GM12878 (cell line): ENCODE measurements at regions not wholly inside any gene's neighbourhood (a gene's known extent, or its start where the extent isn't known, plus 50 kb on each side); places are given as distances from the start of the nearest gene placed in this dataset.

Source experiments
- ATAC-seq: fragments of 200-7000 bp; cut with Tn5 transposase; 3 replicates; pipeline ENCODE4 v1.9.1; 2020; ENCODE audit warnings: mild to moderate bottlenecking, moderate library complexity
- BruUV-seq: library from RNA; stranded (reverse); fragments of 400-500 nt; replicated peaks from 2 replicates; lab custom pipeline; 2021; lab: Mats Ljungman, UMichigan
- CTCF ChIA-PET: fragments of 300-600 bp; sonication (Branson Sonifier 250); formaldehyde crosslinking; extraction: SDS; loops from one replicate; lab custom pipeline; 2021; ENCODE audit warnings: inconsistent platforms; lab: Yijun Ruan, JAX
- POLR2A ChIA-PET: fragments of 350-600 bp; formaldehyde crosslinking; extraction: SDS; loops from one replicate; lab custom pipeline; 2021; ENCODE audit warnings: inconsistent platforms; lab: Charles Lee
- RAD21 ChIA-PET: fragments of 300-600 bp; sonication (Branson Sonifier 250); formaldehyde crosslinking; loops from one replicate; lab custom pipeline; 2023; ENCODE audit warnings: antibody characterized with exemption; ENCODE audit not compliant: unreplicated experiment; lab: Charles Lee
- SMC1A ChIA-PET: fragments of 300-600 bp; sonication (Branson Sonifier 250); formaldehyde crosslinking; loops from one replicate; lab custom pipeline; 2023; ENCODE audit not compliant: unreplicated experiment, uncharacterized antibody; lab: Charles Lee
- DNase-seq: peaks from one replicate; pipeline ENCODE4 v3.0.0-alpha.2; 2011; ENCODE audit warnings: low read depth, low spot score
- FAIRE-seq: peaks from 3 replicates; lab custom pipeline; 2011; peaks lifted over from hg19 to GRCh38; lab: Jason Lieb, UNC
- H2AFZ ChIP-seq: 2 replicates; pipeline ENCODE4 v1.6.0; 2011; ENCODE audit warnings: low read depth, low read length, control low read depth; ENCODE audit not compliant: control insufficient read depth
- H3K27ac ChIP-seq: 2 replicates; pipeline ENCODE4 v1.5.1; 2011; ENCODE audit warnings: control low read depth; ENCODE audit not compliant: control insufficient read depth, insufficient read depth
- H3K27me3 ChIP-seq, 2 experiments: replicated peaks in 1 of 2; 2 replicates each; pipeline versions ENCODE4 v1.6.0 to v1.6.1; 2011; ENCODE audit warnings: low read length in 1 of 2; ENCODE audit not compliant: control insufficient read depth in 2 of 2, insufficient read depth in 2 of 2
- H3K36me3 ChIP-seq, 2 experiments: 2 replicates each; pipeline ENCODE4 v1.5.1; 2011; ENCODE audit warnings: low read length in 1 of 2; ENCODE audit not compliant: control insufficient read depth in 2 of 2, insufficient read depth in 2 of 2
- H3K4me1 ChIP-seq: 2 replicates; pipeline ENCODE4 v1.6.1; 2011; ENCODE audit warnings: mild to moderate bottlenecking, low read length, moderate library complexity, mixed read lengths; ENCODE audit not compliant: control insufficient read depth, insufficient read depth
- H3K4me2 ChIP-seq: 2 replicates; pipeline ENCODE4 v1.6.0; 2011; ENCODE audit warnings: control low read depth; ENCODE audit not compliant: control insufficient read depth, insufficient read depth
- H3K4me3 ChIP-seq: fragments of 200-600 bp; sonication (generic); 2 replicates; pipeline ENCODE4 v1.5.1; 2016
- H3K79me2 ChIP-seq: 2 replicates; pipeline ENCODE4 v1.6.0; 2011; ENCODE audit warnings: low read length; ENCODE audit not compliant: control insufficient read depth, insufficient read depth
- H3K9ac ChIP-seq: 2 replicates; pipeline ENCODE4 v1.8.0; 2011; ENCODE audit warnings: low read length, control low read depth, mixed read lengths; ENCODE audit not compliant: control insufficient read depth, insufficient read depth
- H3K9me3 ChIP-seq: replicated peaks from 3 replicates; pipeline ENCODE4 v1.5.1; 2011; ENCODE audit warnings: mild to moderate bottlenecking, low read length; ENCODE audit not compliant: control insufficient read depth, insufficient read depth
- H4K20me1 ChIP-seq: 2 replicates; pipeline ENCODE4 v1.6.0; 2011; ENCODE audit not compliant: control insufficient read depth, insufficient read depth
- ATF2 ChIP-seq: IDR thresholded peaks from 2 replicates; pipeline ENCODE4 v1.6.1; 2012; ENCODE audit warnings: low read length, inconsistent platforms
- ESRRA ChIP-seq: IDR thresholded peaks from 2 replicates; pipeline ENCODE4 v1.6.1; 2012; ENCODE audit warnings: mild to moderate bottlenecking, low read length, improper control_type of control experiment
- GABPA ChIP-seq: IDR thresholded peaks from 2 replicates; pipeline ENCODE4 v1.6.1; 2014; ENCODE audit warnings: antibody characterized with exemption, low read depth, mild to moderate bottlenecking, inconsistent platforms
- HCFC1 ChIP-seq: fragments of 150-350 bp; IDR thresholded peaks from 2 replicates; pipeline ENCODE4 v1.6.1; 2014; ENCODE audit warnings: low read length
- IKZF2 ChIP-seq, 2 experiments: fragments of 450-650 bp; IDR thresholded peaks; 2 replicates each; pipeline ENCODE4 v1.6.1; 2017; ENCODE audit warnings: mild to moderate bottlenecking in 2 of 2, moderate library complexity in 2 of 2
- MAX ChIP-seq: IDR thresholded peaks from 2 replicates; pipeline ENCODE4 v1.6.1; 2012; ENCODE audit warnings: low read depth, low read length, improper control_type of control experiment
- MEF2A ChIP-seq: IDR thresholded peaks from 2 replicates; pipeline ENCODE4 v1.6.1; 2011; ENCODE audit warnings: low read depth, mild to moderate bottlenecking, low read length, moderate library complexity; ENCODE audit not compliant: insufficient read depth
- MTA2 ChIP-seq: fragments of 450-650 bp; IDR thresholded peaks from 2 replicates; pipeline ENCODE4 v1.6.1; 2016; ENCODE audit warnings: low read depth, mild to moderate bottlenecking, moderate library complexity
- NFYB ChIP-seq: IDR thresholded peaks from 2 replicates; pipeline ENCODE4 v1.6.1; 2011; ENCODE audit warnings: low read depth, mild to moderate bottlenecking, low read length, improper control_type of control experiment, moderate library complexity; ENCODE audit not compliant: insufficient read depth
- POLR2AphosphoS2 ChIP-seq: IDR thresholded peaks from 2 replicates; pipeline ENCODE4 v1.6.1; 2011; ENCODE audit warnings: low read depth, mild to moderate bottlenecking, low read length, improper control_type of control experiment, moderate library complexity
- PRDM15 ChIP-seq: fragments of 450-650 bp; formaldehyde crosslinking; IDR thresholded peaks from 2 replicates; pipeline ENCODE4 v1.4.0; 2020; ENCODE audit warnings: mild to moderate bottlenecking, moderate library complexity
- SMAD1 ChIP-seq: fragments of 450-650 bp; IDR thresholded peaks from 2 replicates; pipeline ENCODE4 v1.6.1; 2018; ENCODE audit warnings: mild to moderate bottlenecking, low read depth; ENCODE audit not compliant: partially characterized antibody
- YBX1 ChIP-seq: fragments of 450-650 bp; IDR thresholded peaks from 2 replicates; pipeline ENCODE4 v1.6.1; 2016; ENCODE audit warnings: antibody characterized with exemption
- ZBTB11 ChIP-seq: fragments of 450-650 bp; formaldehyde crosslinking; IDR thresholded peaks from 2 replicates; pipeline ENCODE4 v1.5.0; 2022; ENCODE audit warnings: mild to moderate bottlenecking, missing genetic modification characterization
- ZNF384 ChIP-seq: IDR thresholded peaks from 2 replicates; pipeline ENCODE4 v1.6.1; 2012; ENCODE audit warnings: low read depth, mild to moderate bottlenecking, low read length, improper control_type of control experiment, borderline replicate concordance
- ZNF622 ChIP-seq: fragments of 450-650 bp; IDR thresholded peaks from 2 replicates; pipeline ENCODE4 v1.6.1; 2017; ENCODE audit warnings: mild to moderate bottlenecking, inconsistent platforms
- WGBS: methylation state at CpG from one replicate; pipeline ENCODE4 v1.1.6; 2016; ENCODE audit warnings: low lambda C conversion rate; ENCODE audit not compliant: insufficient replicate concordance, insufficient coverage; ENCODE audit errors: missing lambda C conversion rate; 5-methylcytosine and 5-hydroxymethylcytosine counted together
- in situ Hi-C: fragments of 300-500 bp; cut with MboI; formaldehyde crosslinking; loops from 9 replicates; pipeline ENCODE4 v1.14.3; 2018; ENCODE audit warnings: mixed read lengths
- intact Hi-C: fragments of 100-400 bp; cut with micrococcal nuclease; formaldehyde crosslinking; loops from one replicate; pipeline ENCODE4 v1.14.2; 2022; ENCODE audit not compliant: unreplicated experiment

- DNase-seq (no peak), ATAC-seq (no peak)
- Histone ChIP-seq H3K9me3 (no peaks in the 10 kb centered on the region), H3K4me3 (no peak overlapping the region), H3K79me2 (no peaks in the 10 kb centered on the region), H4K20me1 (no peaks in the 10 kb centered on the region), H2AFZ (no peak overlapping the region)
- ChIA-PET SMC1A (no interaction called here), CTCF (no interaction called here)
- no TSS peak for BruUV-seq
- in situ Hi-C loops, result no loop called here
- intact Hi-C loops, result no loop called here
- TF ChIP-seq ZNF384, result no peak
- no peak for TF ChIP-seq POLR2AphosphoS2
- no peak for TF ChIP-seq MEF2A
- no peak for TF ChIP-seq GABPA
- TF ChIP-seq MAX, result no peak
- TF ChIP-seq ATF2, result no peak
- no peak for TF ChIP-seq ZBTB11 (CRISPR knock-in tag)
- no peak for TF ChIP-seq YBX1
- no peak for TF ChIP-seq ESRRA
- TF ChIP-seq SMAD1, result no peak
- TF ChIP-seq HCFC1, result no peak
- TF ChIP-seq NFYB, result no peak
- no peak for TF ChIP-seq IKZF2 (IDR thresholded peaks at IDR 0.05)
- TF ChIP-seq ZNF622, result no peak
- TF ChIP-seq PRDM15 (CRISPR knock-in tag), result no peak
- TF ChIP-seq MTA2, result no peak
- TF ChIP-seq, all 136 proteins: peak for 0
- POLR2A ChIA-PET, result no interaction called here
- H3K36me3 ChIP-seq, result no peaks in the 10 kb centered on the region
- no peak for FAIRE-seq
- no peak overlapping the region for H3K4me2 ChIP-seq
- RAD21 ChIA-PET, result no interaction called here
- no peak overlapping the region for H3K9ac ChIP-seq
- WGBS, result 0% methylated on average over 1 of the region's 1 CpG
- H3K27me3 ChIP-seq, result no peaks in the 10 kb centered on the region
- H3K27ac ChIP-seq, result no peak overlapping the region
- no peaks in the 10 kb centered on the region for H3K4me1 ChIP-seq
Observed at GRCh38 chr12:100708591-100708990, 86.0 kb upstream of the ANO4 start.
